ENCODE measurements at regions not wholly inside any gene's neighbourhood (a gene's known extent, or its start where the extent isn't known, plus 50 kb on each side); places are given as distances from the start of the nearest gene placed in this dataset.

- peaks cover 0 to 7% (median 0%) of the 10 kb centered on the region in 3 donors for H3K4me1 Mint-ChIP-seq
- no peak overlapping the region for H3K4me3 Mint-ChIP-seq
- peaks cover 0 to 1% (median 0%) of the 10 kb centered on the region in 3 donors for H3K9me3 Mint-ChIP-seq
- no peak overlapping the region for H3K27ac Mint-ChIP-seq
- no peaks in the 10 kb centered on the region for H3K36me3 Mint-ChIP-seq
- no peaks in the 10 kb centered on the region for H3K27me3 Mint-ChIP-seq
Observed at GRCh38 chr4:53651156-53651735, 60.0 kb upstream of the LNX1 start.

GRCh38 chr4:53649357-53649756 is 58.1 kb upstream of the LNX1 start:
- no peak overlapping the region for H3K27ac Mint-ChIP-seq
- H3K27me3 Mint-ChIP-seq = peaks cover under 1% of the 10 kb centered on the region
- H3K4me1 Mint-ChIP-seq = peaks cover 0 to 6% (median 0%) of the 10 kb centered on the region in 3 donors
- H3K9me3 Mint-ChIP-seq = peaks cover 0 to 7% (median 0%) of the 10 kb centered on the region in 3 donors
- no peaks in the 10 kb centered on the region for H3K36me3 Mint-ChIP-seq
- peak overlapping the region in 1 of 4 donors; percentile 23 for H3K4me3 Mint-ChIP-seq

- no peak overlapping the region for H3K27ac Mint-ChIP-seq
- no peaks in the 10 kb centered on the region for H3K4me1 Mint-ChIP-seq
- H3K4me3 Mint-ChIP-seq = no peak overlapping the region
- H3K9me3 Mint-ChIP-seq = peaks cover 0 to 7% (median 0%) of the 10 kb centered on the region in 3 donors
- H3K36me3 Mint-ChIP-seq = no peaks in the 10 kb centered on the region
- H3K27me3 Mint-ChIP-seq = peaks cover 1% of the 10 kb centered on the region
Observed at GRCh38 chr4:53647547-53647946, 56.3 kb upstream of the LNX1 start.

GRCh38 chr4:53646795-53647194 is 55.5 kb upstream of the LNX1 start:
- Mint-ChIP-seq H3K4me1 (no peaks in the 10 kb centered on the region), H3K9me3 (peaks cover 0 to 7% (median 0%) of the 10 kb centered on the region in 3 donors), H3K36me3 (no peaks in the 10 kb centered on the region), H3K27me3 (peaks cover 1% of the 10 kb centered on the region), H3K27ac (no peak overlapping the region), H3K4me3 (no peak overlapping the region)

GRCh38 chr4:53645108-53645507 is 53.8 kb upstream of the LNX1 start:
- Mint-ChIP-seq H3K9me3 (peaks cover 0 to 7% (median 0%) of the 10 kb centered on the region in 3 donors), H3K4me3 (no peak overlapping the region), H3K27ac (no peak overlapping the region), H3K27me3 (peaks cover 1% of the 10 kb centered on the region), H3K4me1 (peaks cover 0 to 2% (median 0%) of the 10 kb centered on the region in 3 donors), H3K36me3 (peaks cover 2% of the 10 kb centered on the region)

- H3K36me3 Mint-ChIP-seq = peaks cover 2% of the 10 kb centered on the region
- H3K27ac Mint-ChIP-seq = no peak overlapping the region
- H3K4me3 Mint-ChIP-seq = no peak overlapping the region
- peaks cover 0 to 2% (median 0%) of the 10 kb centered on the region in 3 donors for H3K4me1 Mint-ChIP-seq
- H3K9me3 Mint-ChIP-seq = peaks cover 0 to 7% (median 0%) of the 10 kb centered on the region in 3 donors
- peaks cover 1% of the 10 kb centered on the region for H3K27me3 Mint-ChIP-seq
Observed at GRCh38 chr4:53644607-53645006, 53.3 kb upstream of the LNX1 start.
